ENCODE measurements at regions not wholly inside any gene's neighbourhood (a gene's known extent, or its start where the extent isn't known, plus 50 kb on each side); places are given as distances from the start of the nearest gene placed in this dataset.
"Not testable (repeated sequence)": the region's sequence is repeated elsewhere in the genome, so short reads cannot be mapped to it uniquely, and the experiment has no call there.

- DNase-seq: no peak
- Mint-ChIP-seq H3K27me3 (ENCODE audit: low read depth) (no peaks in the 10 kb centered on the region), H3K9me3 (peaks cover 0 to 4% of the 10 kb centered on the region in 2 donors), H3K4me1 (ENCODE audit: low read depth) (no peaks in the 10 kb centered on the region), H3K4me3 (no peak overlapping the region), H3K27ac (no peak overlapping the region), H3K36me3 (ENCODE audit: insufficient read depth in 2 of 2) (no peaks in the 10 kb centered on the region)
- ATAC-seq (replicated peaks in 1 of 2): no peak
These were observed 251.7 kb upstream of the B3GAT1 start for GRCh38 chr11:134663506-134664313.

GRCh38 chr11:134662629-134663360 lies 250.8 kb upstream of the B3GAT1 start:
- H3K9me3 Mint-ChIP-seq: peaks cover 0 to 4% of the 10 kb centered on the region in 2 donors
- ATAC-seq (replicated peaks in 1 of 2): no peak

DNA sequence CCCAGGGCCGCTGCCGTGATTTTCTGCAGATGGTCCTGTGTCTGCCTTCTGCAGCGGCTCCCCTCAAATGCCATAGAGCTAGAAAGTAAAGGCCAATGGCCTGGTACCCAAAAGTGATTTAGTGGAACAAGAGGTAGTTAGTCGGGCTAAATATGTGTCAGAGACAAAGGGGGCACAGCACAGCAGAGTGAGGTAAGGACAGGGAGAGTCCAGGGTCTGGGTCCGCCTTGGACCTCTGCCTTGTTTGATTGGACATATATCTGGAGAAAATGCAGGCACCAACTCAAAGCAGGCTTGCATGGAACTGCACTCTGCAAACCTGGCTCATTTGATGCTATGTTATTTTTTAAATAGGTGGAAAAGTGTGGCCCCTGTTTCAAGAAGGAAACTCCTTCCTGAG lies 249.6 kb upstream of the B3GAT1 start:
- H3K36me3 Mint-ChIP-seq (ENCODE audit: insufficient read depth in 2 of 2): no peaks in the 10 kb centered on the region
- peaks cover 0 to 4% of the 10 kb centered on the region in 2 donors for H3K9me3 Mint-ChIP-seq
- no peaks in the 10 kb centered on the region for H3K4me1 Mint-ChIP-seq (ENCODE audit: low read depth)
- H3K4me3 Mint-ChIP-seq: no peak overlapping the region
- no peaks in the 10 kb centered on the region for H3K27me3 Mint-ChIP-seq (ENCODE audit: low read depth)
- no peak overlapping the region for H3K27ac Mint-ChIP-seq
- DNase-seq (no peak), ATAC-seq (replicated peaks in 1 of 2) (no peak)

More at GRCh38 chr11:134662629-134663360, 250.8 kb upstream of the B3GAT1 start:
- no peaks in the 10 kb centered on the region for H3K27me3 Mint-ChIP-seq (ENCODE audit: low read depth)
- no peak overlapping the region for H3K4me3 Mint-ChIP-seq
- no peak for DNase-seq
- no peaks in the 10 kb centered on the region for H3K36me3 Mint-ChIP-seq (ENCODE audit: insufficient read depth in 2 of 2)
- no peak overlapping the region for H3K27ac Mint-ChIP-seq
- no peaks in the 10 kb centered on the region for H3K4me1 Mint-ChIP-seq (ENCODE audit: low read depth)

GRCh38 chr11:134660416-134660815 lies 248.4 kb upstream of the B3GAT1 start:
- Mint-ChIP-seq H3K27me3 (ENCODE audit: low read depth) (no peaks in the 10 kb centered on the region), H3K4me3 (no peak overlapping the region), H3K27ac (no peak overlapping the region), H3K4me1 (ENCODE audit: low read depth) (peaks cover 1% of the 10 kb centered on the region), H3K36me3 (ENCODE audit: insufficient read depth in 2 of 2) (peaks cover 3 to 4% of the 10 kb centered on the region in 2 donors), H3K9me3 (peaks cover 3 to 6% of the 10 kb centered on the region in 2 donors)
- ATAC-seq (replicated peaks in 1 of 2) (no peak), DNase-seq (no peak)

DNA sequence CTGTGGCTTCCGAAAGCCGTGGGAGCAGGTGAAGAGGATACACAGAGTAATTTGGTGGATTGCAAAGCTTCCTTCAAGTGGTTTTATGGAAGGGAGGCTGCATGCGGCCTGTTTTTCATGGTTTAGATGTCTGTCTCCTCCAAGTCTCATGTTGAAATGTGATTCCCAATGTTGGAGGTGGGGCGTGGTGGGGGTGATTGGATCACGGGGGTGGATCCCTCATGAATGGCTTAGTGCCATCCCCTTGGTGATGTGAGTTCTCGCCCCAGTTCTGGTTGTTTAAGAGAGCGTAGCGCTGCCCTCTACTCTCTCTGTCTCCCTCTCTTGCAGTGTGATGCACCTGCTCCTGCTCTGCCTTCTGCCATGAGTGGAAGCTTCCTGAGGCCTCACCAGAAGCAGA lies 247.8 kb upstream of the B3GAT1 start:
- Mint-ChIP-seq H3K4me1 (ENCODE audit: low read depth) (peaks cover 7% of the 10 kb centered on the region), H3K27me3 (ENCODE audit: low read depth) (peaks cover 5% of the 10 kb centered on the region)
- ATAC-seq (replicated peaks in 1 of 2): no peak

DNA sequence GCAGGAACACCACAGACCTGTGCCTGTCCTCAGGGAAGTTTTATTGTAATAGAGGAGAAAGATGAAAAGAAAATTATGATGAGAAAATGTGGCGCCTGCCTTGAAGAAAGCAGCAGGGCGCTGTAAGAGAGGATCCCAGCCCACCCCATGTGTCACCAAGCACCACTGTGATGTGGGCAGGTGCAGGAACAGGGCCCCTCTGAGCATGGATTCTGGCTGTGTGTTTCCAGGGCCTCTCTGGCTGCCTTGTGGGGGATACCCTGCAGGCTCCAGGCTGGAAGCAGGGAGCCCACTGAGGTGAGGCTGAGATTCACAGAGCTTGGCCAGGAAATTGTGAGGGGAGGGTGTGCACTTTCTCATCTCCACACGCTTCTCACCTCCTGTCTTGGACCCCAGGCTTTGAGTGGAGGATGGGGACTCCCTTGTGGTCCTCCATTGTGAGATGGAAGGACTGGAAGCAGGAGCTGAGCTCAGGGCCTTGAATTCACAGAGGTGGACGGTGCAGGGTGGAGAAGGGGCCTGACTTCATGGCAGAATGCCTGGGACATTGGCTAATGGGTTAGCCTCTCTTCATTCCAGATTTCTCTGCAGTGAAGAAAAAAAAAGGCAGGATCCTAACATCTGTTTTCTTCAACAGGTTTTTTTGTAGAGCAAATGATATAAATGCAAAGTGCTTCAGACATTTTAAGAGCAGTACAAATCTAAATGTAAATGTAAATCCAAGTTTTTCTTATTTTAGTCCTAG lies 246.6 kb upstream of the B3GAT1 start:
- DNase-seq: no peak
- Mint-ChIP-seq H3K4me3 (no peak overlapping the region), H3K4me1 (ENCODE audit: low read depth) (peaks cover 17% of the 10 kb centered on the region), H3K27me3 (ENCODE audit: low read depth) (peaks cover 12% of the 10 kb centered on the region), H3K9me3 (peaks cover 3 to 6% of the 10 kb centered on the region in 2 donors), H3K27ac (no peak overlapping the region), H3K36me3 (ENCODE audit: insufficient read depth in 2 of 2) (peaks cover 3 to 4% of the 10 kb centered on the region in 2 donors)
- ATAC-seq (replicated peaks in 1 of 2): no peak

More for the DNA sequence above, 247.8 kb upstream of the B3GAT1 start:
- H3K27ac Mint-ChIP-seq: no peak overlapping the region
- H3K9me3 Mint-ChIP-seq: peaks cover 3 to 6% of the 10 kb centered on the region in 2 donors
- peaks cover 3 to 4% of the 10 kb centered on the region in 2 donors for H3K36me3 Mint-ChIP-seq (ENCODE audit: insufficient read depth in 2 of 2)
- no peak overlapping the region for H3K4me3 Mint-ChIP-seq
- no peak for DNase-seq

GRCh38 chr11:134657631-134658030 lies 245.6 kb upstream of the B3GAT1 start:
- no peak for DNase-seq
- Mint-ChIP-seq H3K27ac (no peak overlapping the region), H3K4me1 (ENCODE audit: low read depth) (peaks cover 17% of the 10 kb centered on the region), H3K27me3 (ENCODE audit: low read depth) (peaks cover 12% of the 10 kb centered on the region), H3K4me3 (no peak overlapping the region), H3K9me3 (peaks cover 3 to 6% of the 10 kb centered on the region in 2 donors), H3K36me3 (ENCODE audit: insufficient read depth in 2 of 2) (peaks cover 3 to 4% of the 10 kb centered on the region in 2 donors)
- ATAC-seq (replicated peaks in 1 of 2): no peak

DNA sequence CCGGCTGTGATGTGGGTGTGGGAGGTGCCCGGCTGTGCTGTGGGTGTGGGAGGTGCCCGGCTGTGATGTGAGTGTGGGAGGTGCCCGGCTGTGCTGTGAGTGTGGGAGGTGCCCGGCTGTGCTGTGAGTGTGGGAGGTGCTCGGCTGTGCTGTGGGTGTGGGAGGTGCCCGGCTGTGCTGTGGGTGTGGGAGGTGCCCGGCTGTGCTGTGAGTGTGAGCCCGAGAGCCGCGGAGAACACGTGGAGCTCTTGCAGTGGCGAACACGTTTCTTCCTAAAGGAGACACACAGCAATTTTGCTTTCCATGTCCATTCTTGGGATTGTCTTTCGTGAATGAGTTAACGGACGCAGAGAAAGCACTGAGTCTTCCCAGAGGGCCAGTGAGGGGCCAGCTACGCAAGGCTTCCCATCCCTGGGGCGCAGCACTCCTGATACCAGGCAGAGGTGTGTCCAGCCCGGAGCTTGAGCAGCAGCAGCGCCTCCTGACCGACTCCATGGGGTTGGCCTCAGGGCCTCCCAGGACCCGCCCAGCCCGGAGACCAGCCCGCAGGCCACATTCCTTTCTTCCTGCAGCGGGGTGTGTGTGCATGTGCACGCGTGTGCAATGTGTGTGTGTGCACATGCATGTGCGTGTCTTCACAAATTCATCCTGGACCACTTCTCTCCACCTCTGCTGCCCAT lies 245.0 kb upstream of the B3GAT1 start:
- ATAC-seq (replicated peaks in 1 of 2): no peak
- H3K4me3 Mint-ChIP-seq: no peak overlapping the region
- peaks cover 3 to 4% of the 10 kb centered on the region in 2 donors for H3K36me3 Mint-ChIP-seq (ENCODE audit: insufficient read depth in 2 of 2)
- no peak overlapping the region for H3K27ac Mint-ChIP-seq
- peaks cover 3 to 6% of the 10 kb centered on the region in 2 donors for H3K9me3 Mint-ChIP-seq
- no peak for DNase-seq
- H3K27me3 Mint-ChIP-seq (ENCODE audit: low read depth): peaks cover 15% of the 10 kb centered on the region
- H3K4me1 Mint-ChIP-seq (ENCODE audit: low read depth): peaks cover 17% of the 10 kb centered on the region

- H3K27ac Mint-ChIP-seq; H3K4me3 Mint-ChIP-seq; DNase-seq; H3K36me3 Mint-ChIP-seq (ENCODE audit: insufficient read depth in 2 of 2); H3K9me3 Mint-ChIP-seq; ATAC-seq (replicated peaks in 1 of 2): not testable (repeated sequence)
- peaks cover 17% of the 10 kb centered on the region for H3K4me1 Mint-ChIP-seq (ENCODE audit: low read depth)
- H3K27me3 Mint-ChIP-seq (ENCODE audit: low read depth): peaks cover 22% of the 10 kb centered on the region
These were observed 244.2 kb upstream of the B3GAT1 start for GRCh38 chr11:134656086-134656840.

- Mint-ChIP-seq H3K4me3 (no peak overlapping the region), H3K4me1 (ENCODE audit: low read depth) (peaks cover 17% of the 10 kb centered on the region), H3K27me3 (ENCODE audit: low read depth) (peaks cover 27% of the 10 kb centered on the region), H3K27ac (no peak overlapping the region), H3K36me3 (ENCODE audit: insufficient read depth in 2 of 2) (peaks cover 3 to 4% of the 10 kb centered on the region in 2 donors), H3K9me3 (peaks cover 3 to 6% of the 10 kb centered on the region in 2 donors)
- ATAC-seq (replicated peaks in 1 of 2): no peak
- no peak for DNase-seq
These were observed 243.3 kb upstream of the B3GAT1 start for GRCh38 chr11:134655189-134655989.

- H3K4me3 Mint-ChIP-seq: no peak overlapping the region
- H3K9me3 Mint-ChIP-seq: peaks cover 2 to 3% of the 10 kb centered on the region in 2 donors
- peak; percentile 48 to 50 for ATAC-seq (replicated peaks in 1 of 2)
- peak; percentile 36 to 43 for DNase-seq
- H3K27me3 Mint-ChIP-seq (ENCODE audit: low read depth): peaks cover 37% of the 10 kb centered on the region
- no peak overlapping the region for H3K27ac Mint-ChIP-seq
- H3K36me3 Mint-ChIP-seq (ENCODE audit: insufficient read depth in 2 of 2): peaks cover 3 to 4% of the 10 kb centered on the region in 2 donors
- H3K4me1 Mint-ChIP-seq (ENCODE audit: low read depth): peaks cover 17% of the 10 kb centered on the region
These were observed 242.3 kb upstream of the B3GAT1 start for GRCh38 chr11:134654161-134654915.

Measured in activated T-cell treated with anti-CD3 and anti-CD28 coated beads, Interleukin-2, amount 50 U/mL, for 72 hours (primary cell).